HG02588 (cell line): ENCODE measurements at regions not wholly inside any gene's neighbourhood (a gene's known extent, or its start where the extent isn't known, plus 50 kb on each side); places are given as distances from the start of the nearest gene placed in this dataset.

ENCODE experiments used
- ATAC-seq: cut with Tn5 transposase; IDR thresholded peaks from one replicate; pipeline ENCODE4 v1.9.1; 2021; ENCODE audit warnings: mild to moderate bottlenecking, moderate library complexity; ENCODE audit not compliant: unreplicated experiment

GRCh38 chr12:24561411-24561871, 387.5 kb downstream of the BCAT1 start:
- no peak for ATAC-seq

- no peak for ATAC-seq
Observed at GRCh38 chr12:24560831-24561271, 388.1 kb downstream of the BCAT1 start.

GRCh38 chr12:24560192-24560775, 388.6 kb downstream of the BCAT1 start:
- ATAC-seq, result no peak

GRCh38 chr12:24557738-24558137, 391.2 kb downstream of the BCAT1 start:
- no peak for ATAC-seq

- no peak for ATAC-seq
Observed at GRCh38 chr12:24555730-24556129, 393.2 kb downstream of the BCAT1 start.

- no peak for ATAC-seq
Observed at GRCh38 chr12:24554612-24555295, 394.1 kb downstream of the BCAT1 start.

GRCh38 chr12:24553259-24553658, 395.6 kb downstream of the BCAT1 start:
- no peak for ATAC-seq

GRCh38 chr12:24551163-24551786, 397.6 kb downstream of the BCAT1 start:
- no peak for ATAC-seq

GRCh38 chr12:24550609-24551008, 398.3 kb downstream of the BCAT1 start:
- no peak for ATAC-seq

- no peak for ATAC-seq
Observed at GRCh38 chr12:24546661-24547060, 402.2 kb downstream of the BCAT1 start.

GRCh38 chr12:24546084-24546483, 402.8 kb downstream of the BCAT1 start:
- no peak for ATAC-seq

- no peak for ATAC-seq
Observed at GRCh38 chr12:24544368-24544767, 404.5 kb downstream of the BCAT1 start.

GRCh38 chr12:24541193-24541871, 407.6 kb downstream of the BCAT1 start:
- ATAC-seq, result no peak

- ATAC-seq, result no peak
Observed at GRCh38 chr12:24539646-24540045, 409.3 kb downstream of the BCAT1 start.

GRCh38 chr12:24537083-24537860, 411.6 kb downstream of the BCAT1 start:
- no peak for ATAC-seq

GRCh38 chr12:24535334-24536069, 413.4 kb downstream of the BCAT1 start:
- no peak for ATAC-seq

GRCh38 chr12:24534622-24535021, 414.3 kb downstream of the BCAT1 start:
- no peak for ATAC-seq

- no peak for ATAC-seq
Observed at GRCh38 chr12:24533716-24534352, 415.1 kb downstream of the BCAT1 start.

GRCh38 chr12:24530689-24531088, 418.2 kb downstream of the BCAT1 start:
- ATAC-seq, result no peak

GRCh38 chr12:24527102-24527501, 421.8 kb downstream of the BCAT1 start:
- ATAC-seq, result no peak
